MM.1S (cell line): ENCODE measurements at regions not wholly inside any gene's neighbourhood (a gene's known extent, or its start where the extent isn't known, plus 50 kb on each side); places are given as distances from the start of the nearest gene placed in this dataset.

Experiments used
- CTCF ChIP-seq: fragments of 300-600 bp; sonication (generic); IDR thresholded peaks from 2 replicates; pipeline ENCODE4 v1.5.1; 2016; ENCODE audit warnings: antibody characterized with exemption, low read length, mixed read lengths
- EZH2 ChIP-seq: fragments of 300-600 bp; sonication (generic); optimal IDR thresholded peaks from 2 replicates; pipeline ENCODE3; 2017; ENCODE audit warnings: low read depth, mild to moderate bottlenecking, antibody characterized with exemption, low read length, mixed read lengths
- EZH2phosphoT487 ChIP-seq: fragments of 300-600 bp; sonication (generic); IDR thresholded peaks from 2 replicates; pipeline ENCODE4 v1.6.1; 2018; ENCODE audit warnings: antibody characterized with exemption, low read length

GRCh38 chr18:38966841-38967240, 1401.2 kb upstream of the CELF4 start:
- TF ChIP-seq CTCF (no peak), EZH2phosphoT487 (no peak), EZH2 (no peak)
